Inflammatory macrophage (primary cell): ENCODE measurements at regions not wholly inside any gene's neighbourhood (a gene's known extent, or its start where the extent isn't known, plus 50 kb on each side); places are given as distances from the start of the nearest gene placed in this dataset.

Experiments
- DNase-seq, 2 donors: peaks; one replicate each; pipeline ENCODE4 v3.0.0-alpha.2; 2020 to 2022

DNA sequence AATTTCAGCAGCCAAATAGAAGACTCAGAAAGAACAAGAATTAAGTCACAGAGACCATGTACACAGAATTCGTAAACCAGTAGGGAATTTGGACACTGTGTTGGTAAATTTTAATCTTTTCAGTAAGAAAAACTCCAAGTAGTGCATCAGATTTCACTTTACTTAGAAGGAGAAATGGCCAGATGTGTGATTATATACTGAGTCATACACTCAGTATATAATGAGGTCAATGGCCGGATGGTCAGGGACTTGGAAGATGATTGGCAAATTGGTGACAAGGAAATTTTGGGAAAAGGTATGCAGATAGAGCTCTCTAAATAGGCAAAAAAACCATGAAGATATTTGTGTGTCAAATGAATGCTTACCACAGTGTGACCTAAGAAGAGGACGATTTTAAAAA, 399.8 kb upstream of the LRRC7 start:
- no peak for DNase-seq

DNA sequence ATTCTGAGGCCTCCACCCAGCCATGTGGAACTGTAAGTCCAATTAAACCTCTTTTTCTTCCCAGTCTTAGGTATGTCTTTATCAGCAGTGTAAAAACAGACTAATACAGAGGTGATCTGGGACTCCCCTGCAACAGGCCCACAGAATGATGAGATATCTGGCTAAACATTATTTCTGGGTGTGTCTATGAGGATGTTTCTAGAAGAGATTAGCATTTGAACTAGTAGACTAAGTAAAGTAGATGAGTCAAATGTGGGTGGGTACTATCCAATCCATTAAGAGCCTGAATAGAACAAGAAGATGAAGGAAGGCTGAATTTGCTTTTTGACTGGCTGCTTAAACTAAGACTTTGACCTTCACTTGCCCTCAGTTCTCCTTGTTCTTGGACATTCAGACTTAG, 396.5 kb upstream of the LRRC7 start:
- no peak for DNase-seq

DNA sequence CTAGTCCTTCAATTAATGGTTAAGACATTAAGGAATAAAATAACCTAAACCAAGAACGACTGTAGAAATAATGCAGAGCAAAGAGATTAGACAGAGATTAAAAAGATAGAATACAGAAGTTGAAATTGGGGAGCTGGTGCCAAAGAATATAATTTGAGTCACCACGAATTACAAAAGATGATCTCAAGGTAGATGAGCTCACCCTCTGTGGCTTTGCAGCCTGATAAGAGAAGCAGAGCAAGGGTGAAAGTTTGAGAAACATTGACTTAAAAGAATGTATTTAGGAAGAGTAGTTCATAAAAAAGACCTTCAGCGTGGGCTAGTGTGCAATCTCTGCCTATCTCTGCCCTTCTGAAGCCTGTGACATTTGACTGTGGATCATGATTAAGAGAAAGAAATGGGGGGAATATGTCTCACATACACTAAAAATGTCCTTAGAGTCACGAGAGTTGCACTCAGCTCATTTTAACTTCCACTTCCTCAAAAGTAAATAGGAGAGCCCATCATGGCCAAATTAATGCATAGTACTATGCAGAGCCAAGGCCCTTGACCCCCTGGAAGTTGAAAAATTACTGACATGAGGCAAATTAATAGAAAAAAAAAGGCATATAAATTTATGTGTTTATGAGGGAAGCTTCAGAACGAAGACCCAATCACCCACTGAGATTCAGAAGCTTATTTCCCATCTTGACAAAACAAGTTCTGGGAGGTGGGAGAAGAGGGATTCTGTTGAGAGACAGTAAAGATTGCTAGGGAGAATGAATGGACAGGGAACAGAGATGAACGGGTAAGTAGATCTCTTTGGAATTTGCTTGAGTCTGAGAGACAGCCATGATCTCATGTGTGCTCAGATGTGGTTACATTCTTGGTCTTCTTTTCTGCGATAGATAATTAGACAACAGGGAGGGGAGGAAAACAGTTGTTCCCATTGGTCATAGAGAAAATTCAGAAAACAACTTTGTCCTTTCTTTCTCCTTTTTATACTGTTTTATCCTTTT, 395.4 kb upstream of the LRRC7 start:
- peak; percentile 0 to 6 for DNase-seq

DNA sequence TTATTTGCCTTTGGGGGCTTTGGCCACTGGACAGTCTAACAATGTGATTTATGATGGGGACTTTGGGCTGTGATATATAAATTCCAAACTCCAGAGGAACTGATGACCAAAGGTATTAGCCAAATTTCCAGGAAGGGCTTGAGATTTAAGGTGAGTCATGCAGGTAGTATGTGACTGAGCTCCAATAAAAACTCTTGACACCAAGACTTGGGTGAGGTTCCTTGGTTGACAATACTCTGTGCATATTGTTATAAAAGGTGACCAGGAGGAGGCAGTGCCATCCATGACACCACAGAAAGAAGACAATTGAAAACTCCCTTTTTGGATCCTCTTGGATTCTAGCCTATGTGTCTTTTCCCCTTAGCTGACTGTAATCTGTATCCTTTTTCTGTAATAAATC, 392.7 kb upstream of the LRRC7 start:
- DNase-seq, result no peak

DNA sequence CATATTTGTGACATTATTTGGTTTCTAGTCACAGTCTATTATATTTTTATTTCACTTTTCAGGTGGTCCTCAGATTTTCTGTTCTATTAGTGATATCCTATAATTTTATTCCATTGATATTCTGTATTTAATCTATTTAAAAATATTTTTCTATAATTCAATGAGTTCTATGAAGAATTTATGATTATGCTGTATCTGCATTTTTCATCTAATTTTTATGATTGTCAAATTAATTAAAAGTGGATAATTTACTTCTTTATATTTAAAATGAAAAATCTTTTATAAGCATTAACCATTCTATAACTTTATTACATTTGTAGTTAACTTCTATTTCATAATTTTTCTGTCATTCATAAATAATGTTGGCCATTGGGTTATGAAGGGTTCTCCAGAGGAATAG, 387.4 kb upstream of the LRRC7 start:
- no peak for DNase-seq

DNA sequence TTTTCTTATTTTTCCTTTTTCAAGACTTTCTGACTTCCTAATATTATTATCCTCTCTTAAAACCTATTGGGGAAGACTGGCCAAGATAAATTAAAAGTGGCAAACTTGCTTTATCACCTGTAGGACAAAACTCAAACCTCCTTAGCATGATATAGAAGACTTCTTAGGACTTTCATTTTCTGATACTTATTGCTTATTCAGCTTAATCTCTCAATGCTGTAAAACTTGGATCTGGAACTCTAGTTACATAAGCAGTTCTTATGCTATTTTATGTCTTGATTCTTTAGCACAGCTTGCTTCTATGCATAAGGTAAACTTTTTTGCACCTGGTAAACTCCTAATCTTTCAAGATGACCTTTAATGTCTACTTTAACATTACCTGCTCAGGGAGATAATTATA, 382.3 kb upstream of the LRRC7 start:
- no peak for DNase-seq

DNA sequence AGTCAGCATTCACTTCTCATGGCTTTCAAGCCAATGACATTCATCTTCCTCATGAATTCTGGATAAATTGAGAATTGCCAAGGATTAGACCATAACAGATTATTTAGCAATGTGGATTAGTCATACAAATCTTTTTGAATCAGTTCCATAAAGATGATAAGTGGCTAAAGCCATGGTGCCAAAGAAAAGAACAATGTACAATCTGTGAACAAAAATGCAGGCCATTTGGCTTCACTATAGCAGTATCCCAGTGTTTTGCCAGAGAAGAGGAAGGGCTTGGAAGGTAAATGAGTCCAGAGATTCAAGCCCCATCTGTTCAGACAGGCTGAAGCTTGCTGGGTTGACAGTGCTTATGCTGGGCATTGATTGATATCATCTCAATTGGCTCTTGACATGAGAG, 376.4 kb upstream of the LRRC7 start:
- no peak for DNase-seq

DNA sequence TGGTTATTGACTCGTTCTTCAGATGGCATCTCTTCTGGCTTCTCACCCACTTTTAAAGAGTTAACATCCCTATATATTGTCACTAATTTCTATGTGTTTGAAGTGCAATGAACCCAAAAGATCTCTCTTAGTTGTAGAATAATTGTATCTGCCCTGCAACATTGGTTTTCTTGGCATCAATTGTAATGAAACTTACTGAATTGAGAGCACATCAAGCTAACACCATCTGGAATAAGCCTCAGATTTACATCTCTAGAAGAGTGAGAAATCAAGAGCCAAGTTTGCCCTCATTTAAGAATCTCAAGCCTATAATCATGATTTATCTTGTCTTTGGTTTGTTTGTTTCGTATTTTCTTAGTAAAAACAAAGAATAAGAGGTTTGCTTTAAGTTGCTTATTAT, 372.6 kb upstream of the LRRC7 start:
- DNase-seq, result no peak

DNA sequence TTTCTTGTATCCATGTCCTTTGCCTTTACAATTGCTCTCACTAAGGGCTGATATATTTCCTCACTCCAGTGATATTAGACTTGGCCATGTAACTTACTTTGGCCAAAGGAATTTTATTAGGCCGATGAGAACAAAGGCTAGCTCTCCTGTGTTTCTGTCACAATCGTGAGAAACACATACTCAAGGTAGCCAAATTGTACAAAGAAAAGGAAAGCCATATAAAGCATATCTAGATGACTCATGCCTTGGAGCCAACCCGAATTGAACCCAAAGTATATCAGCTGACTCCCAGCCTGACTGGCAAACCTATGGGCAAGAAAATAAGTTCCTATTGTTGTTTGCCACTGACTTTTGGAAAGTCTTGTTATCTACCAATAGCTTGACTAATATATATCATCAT, 371.7 kb upstream of the LRRC7 start:
- DNase-seq, result no peak

DNA sequence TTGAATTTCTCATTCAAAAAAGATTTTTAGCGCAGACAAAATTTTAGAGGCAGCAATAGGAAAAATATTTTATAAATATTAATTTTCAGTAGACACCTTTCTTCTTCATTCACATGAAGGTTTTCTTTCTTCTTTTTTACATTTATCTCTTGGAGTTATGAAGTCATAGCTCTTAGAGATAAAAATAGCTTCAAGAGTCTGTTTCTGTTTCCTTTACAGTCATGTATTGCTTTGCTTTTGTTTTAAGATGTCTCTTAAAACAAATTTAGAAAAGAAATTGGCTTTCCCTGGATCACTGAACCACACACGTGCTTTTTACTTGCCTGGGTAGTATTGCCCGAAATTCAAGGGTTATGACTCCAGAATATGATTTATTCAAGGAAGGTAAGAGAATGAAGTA, 369.9 kb upstream of the LRRC7 start:
- no peak for DNase-seq

DNA sequence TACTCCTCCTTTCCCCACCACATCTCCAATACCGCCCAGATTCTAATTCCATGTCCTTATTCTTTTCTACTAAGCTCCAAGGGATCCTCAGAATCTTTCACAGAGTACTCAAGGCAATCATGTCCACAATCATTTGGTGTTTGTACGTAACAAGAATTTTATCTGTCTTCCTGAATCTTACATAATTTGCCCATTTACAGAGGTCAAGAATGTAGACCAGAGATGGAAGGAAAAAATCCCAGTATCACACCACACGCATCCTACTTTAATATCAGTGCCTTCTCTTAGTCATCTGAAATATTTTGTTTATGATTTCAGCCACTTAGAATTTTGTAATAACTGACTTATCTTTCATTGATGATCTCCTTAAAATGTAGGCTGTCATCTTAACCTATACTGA, 366.0 kb upstream of the LRRC7 start:
- no peak for DNase-seq

DNA sequence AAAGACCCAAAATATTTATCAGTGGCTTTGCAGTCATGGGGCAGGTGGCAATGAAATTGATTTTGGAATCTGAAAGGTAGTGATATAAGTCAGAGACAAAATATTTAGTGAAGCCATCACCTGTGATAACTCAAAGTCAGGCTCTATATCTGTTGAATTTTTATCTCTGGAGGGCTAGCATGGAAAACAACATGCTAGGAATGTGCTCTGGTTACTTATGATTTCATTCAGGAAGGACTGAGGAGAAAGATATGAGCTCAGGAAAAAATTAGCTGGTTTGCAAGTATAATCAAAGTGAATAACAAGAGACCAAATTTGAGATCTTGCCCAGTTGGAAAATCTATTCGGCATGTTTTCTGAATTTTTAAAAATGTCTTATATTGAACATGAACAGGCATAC, 364.6 kb upstream of the LRRC7 start:
- no peak for DNase-seq

DNA sequence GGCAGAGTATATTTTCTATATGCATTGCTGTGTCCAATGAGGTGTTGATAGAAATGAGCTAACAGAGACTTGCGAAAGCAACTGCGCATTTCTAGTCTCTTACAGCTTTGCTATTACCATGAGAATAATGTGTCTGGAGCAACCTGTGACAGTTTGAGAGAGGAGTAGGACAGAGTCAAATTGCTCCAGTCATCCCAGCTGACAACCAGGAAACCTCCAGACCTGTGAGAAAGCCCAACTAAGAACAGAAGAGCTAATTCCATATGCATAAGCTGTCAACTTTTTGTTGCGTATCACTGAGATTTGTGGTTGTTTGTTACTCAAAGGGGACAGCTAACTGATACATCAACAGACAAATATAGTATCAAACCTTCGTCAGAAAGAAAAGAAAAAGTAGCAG, 354.1 kb upstream of the LRRC7 start:
- no peak for DNase-seq

DNA sequence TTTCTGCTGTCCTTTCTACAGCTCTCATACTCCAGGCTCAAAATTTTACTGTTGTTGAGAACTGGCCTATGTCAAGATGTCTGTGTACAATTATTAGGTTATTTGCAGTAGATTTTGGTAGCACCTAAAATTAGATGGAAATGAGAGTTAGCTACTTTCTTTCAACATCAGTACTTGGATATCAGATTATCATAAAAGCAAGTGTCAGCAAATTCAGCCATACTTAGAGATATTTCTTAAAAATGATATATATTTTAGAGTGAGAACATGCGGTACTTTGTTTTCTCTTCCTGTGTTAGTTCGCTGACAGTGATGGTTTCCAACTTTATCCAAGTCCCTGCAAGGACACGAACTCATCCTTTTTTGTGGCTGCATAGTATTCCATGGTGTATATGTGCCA, 351.8 kb upstream of the LRRC7 start:
- no peak for DNase-seq

DNA sequence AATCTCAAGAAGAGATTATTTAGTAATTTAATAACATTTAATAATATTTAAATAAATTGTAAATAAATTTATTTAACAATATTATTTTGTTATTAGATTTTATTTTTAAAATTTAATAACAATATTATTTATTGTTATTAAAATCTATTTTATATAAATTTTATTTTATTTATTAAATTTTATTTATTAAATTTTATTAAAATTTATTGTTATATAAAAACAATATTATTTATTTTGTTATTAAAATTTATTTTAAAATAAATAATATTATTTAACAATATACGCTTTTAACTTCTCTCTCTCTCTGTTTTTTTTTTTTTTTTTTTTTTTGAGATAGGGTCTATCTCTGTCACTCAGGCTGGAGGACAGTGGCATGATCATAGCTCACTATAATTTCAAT, 347.1 kb upstream of the LRRC7 start:
- no peak for DNase-seq

DNA sequence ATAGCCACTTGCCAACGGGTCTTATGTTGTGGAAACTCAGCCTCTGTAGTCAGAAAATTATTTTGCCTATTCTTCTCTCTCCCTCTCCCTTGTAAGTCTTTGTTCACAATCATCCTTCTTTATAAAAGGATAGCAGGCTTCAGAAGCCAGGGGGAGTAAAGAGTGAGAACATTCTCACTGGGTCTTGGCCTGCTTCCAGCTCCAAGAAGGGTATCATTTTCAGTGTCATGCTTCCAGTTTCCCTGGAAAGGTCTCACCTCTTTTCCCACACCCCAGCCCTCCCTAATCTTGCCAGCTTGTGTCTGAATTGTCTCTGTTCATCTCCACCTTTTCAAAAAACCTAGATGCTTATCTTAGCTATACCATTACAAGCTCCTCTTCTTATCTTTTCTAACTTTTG, 346.2 kb upstream of the LRRC7 start:
- no peak for DNase-seq

DNA sequence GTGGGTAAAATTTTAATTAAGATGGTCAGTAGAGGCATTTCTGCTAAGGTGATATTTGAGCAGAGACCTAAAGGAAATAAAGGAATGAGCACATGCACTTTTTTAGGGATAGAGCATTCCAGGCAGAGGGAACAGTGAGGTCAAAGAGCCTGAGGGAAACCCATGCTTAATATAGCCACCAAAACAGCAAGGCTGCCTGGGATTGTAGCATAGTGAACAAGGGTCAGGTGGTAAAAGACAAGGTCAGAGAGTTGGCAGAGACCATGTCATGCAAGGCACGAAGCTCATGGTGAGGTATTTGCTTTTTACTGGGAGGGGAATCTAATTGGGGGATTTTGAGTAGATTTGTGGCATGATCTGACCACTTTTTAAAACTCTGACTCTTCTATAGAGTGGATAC, 344.6 kb upstream of the LRRC7 start:
- DNase-seq, result no peak

DNA sequence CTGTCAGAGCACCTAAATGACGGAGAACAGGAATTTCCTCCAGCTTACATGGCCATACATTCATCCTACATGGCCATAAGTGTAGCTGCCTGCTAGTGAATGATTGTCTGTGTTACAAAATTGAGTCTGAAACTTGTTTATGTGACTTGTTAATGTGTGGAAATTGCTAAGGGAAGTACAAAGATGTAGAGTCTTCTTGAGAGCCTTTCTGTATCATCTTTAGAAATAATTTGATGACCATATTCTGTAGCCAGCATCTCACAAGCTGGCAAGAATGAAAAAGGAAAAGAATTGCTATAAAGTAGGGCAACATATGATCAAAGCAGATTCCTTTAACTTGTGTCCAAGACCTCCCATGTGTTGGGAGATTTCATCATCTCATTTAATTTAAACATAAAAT, 339.2 kb upstream of the LRRC7 start:
- DNase-seq, result no peak

DNA sequence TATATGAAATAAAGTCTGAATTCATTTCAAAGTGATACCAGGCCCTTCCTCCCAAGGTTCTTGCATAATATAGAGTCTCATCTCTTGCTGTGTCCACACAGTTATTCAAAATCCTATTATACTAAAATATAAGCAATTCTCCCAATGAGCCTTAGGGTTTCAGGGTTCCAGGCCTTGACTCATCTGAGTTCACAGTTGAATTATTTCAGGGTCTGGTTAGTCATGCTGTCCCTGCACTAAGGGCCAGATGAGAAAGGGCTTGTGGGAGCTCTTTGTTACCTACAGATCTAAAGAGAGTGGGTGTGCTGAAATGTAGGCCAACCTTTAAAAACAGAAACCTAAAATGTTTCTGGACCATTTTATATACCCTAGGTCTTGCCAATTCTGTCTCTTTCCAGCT, 337.5 kb upstream of the LRRC7 start:
- DNase-seq, result no peak

DNA sequence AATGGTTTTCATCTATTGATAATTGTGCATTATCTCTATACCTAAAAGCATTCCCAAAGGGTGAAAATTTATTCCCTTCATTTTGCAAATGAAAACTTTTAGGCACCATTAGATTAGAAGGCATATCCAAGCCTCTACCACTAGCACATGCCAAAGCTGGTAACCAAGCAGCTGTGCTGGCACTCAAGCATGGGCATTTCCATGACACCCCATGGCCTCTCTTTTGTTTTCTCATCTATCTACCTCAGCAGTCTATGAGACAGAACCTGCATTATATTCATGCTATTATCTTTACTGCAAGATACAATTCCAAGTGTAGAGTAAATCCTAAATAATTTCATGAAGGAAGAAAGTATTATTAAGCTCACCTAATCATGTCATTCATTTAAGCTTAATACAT, 334.3 kb upstream of the LRRC7 start:
- DNase-seq, result no peak

DNA sequence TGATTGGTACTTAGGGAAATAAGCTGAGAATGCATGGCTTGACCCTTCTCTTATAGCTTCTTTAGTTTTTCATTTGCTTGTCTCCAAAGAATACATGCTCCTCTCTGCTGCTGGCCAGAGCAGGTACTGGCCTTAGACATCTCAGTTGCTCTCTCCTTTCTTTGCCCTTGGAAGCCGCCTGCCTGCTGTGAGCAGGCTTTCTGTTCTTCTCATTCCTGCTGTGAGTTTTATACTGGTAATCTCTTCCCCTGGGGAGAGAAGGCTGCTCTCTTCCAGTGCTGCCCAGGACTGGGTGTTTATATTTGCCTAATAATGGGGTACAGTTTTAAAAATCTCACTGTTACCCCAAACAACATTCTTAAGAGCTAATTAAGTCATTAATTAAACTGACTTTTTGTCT, 323.5 kb upstream of the LRRC7 start:
- no peak for DNase-seq

DNA sequence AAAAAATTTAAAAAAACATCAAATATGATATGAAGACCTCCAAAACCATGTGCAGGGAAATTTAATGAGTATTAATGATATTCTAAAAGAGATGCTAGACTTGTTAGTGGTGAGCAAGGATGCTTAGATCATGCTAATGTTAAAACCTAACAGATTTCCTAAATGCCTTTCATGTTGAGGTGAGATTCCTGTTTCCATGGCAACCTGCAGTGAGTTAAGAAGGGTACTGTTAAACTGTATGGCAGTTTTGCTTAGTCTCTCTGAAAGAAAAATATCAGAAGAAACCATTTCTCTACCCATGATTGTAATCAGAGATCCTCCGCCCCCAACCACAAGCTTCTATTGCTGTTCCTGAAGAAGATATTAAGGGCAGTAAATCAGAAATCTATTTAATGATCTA, 321.6 kb upstream of the LRRC7 start:
- DNase-seq, result no peak

DNA sequence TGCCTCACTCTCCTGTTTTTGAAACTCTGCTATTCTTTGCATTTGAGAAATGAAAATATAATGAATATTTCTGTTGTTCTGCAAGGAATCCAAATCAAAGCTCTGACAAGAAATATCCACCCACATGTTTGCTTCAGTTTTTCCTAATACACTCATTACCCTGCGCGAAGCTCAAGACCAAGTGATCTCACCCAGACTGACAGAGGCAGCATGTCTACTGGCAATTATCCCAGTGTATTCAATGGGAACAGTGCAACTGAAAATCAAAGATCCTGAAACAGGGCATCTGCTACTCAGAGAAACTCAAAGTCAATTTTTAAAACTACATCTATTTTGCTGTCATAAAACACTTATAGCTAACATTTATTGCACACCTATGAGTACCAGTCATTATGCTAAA, 321.0 kb upstream of the LRRC7 start:
- DNase-seq, result no peak

DNA sequence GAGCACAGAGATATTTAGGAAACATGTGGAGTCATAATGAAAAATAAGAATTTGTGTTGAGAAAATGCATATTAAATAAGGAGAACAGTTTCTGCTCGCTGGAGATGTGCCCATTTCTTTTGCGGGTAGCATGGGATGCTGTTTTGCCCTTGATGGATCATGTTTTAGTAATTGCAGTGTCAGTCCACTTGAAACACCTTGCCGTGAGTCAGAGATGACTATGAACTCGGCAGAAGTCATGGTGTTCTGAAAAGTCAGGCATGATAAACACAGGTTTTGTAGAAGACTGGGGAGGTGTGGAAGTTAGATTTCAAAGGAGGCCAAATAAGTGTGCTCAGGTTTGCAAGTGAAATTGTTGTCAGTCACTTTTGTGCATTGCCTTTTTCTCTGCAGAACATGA, 315.0 kb upstream of the LRRC7 start:
- no peak for DNase-seq

DNA sequence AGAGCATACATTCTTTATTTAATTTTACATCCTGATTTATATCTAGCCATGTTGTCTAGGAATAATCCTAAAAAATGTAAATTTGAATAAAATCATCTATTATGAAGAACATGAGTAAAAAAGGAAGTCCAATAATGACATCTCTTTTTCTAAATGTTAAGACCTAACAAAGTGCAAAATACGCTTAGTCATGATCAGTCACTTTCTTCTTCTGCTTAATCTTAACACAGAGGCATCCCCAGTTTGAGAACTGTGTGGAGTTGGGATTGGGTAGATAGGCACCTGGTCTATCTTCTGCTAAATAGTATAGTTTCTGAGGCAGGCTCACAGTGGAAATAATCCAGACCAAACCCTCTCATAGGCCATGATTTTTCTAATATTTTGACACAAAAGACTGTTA, 311.7 kb upstream of the LRRC7 start:
- DNase-seq, result no peak
